ENCODE measurements at regions not wholly inside any gene's neighbourhood (a gene's known extent, or its start where the extent isn't known, plus 50 kb on each side); places are given as distances from the start of the nearest gene placed in this dataset.

- intact Hi-C loops (cut with DNase I, micrococcal nuclease): no loop called here
- TF ChIP-seq, protein P1, sequence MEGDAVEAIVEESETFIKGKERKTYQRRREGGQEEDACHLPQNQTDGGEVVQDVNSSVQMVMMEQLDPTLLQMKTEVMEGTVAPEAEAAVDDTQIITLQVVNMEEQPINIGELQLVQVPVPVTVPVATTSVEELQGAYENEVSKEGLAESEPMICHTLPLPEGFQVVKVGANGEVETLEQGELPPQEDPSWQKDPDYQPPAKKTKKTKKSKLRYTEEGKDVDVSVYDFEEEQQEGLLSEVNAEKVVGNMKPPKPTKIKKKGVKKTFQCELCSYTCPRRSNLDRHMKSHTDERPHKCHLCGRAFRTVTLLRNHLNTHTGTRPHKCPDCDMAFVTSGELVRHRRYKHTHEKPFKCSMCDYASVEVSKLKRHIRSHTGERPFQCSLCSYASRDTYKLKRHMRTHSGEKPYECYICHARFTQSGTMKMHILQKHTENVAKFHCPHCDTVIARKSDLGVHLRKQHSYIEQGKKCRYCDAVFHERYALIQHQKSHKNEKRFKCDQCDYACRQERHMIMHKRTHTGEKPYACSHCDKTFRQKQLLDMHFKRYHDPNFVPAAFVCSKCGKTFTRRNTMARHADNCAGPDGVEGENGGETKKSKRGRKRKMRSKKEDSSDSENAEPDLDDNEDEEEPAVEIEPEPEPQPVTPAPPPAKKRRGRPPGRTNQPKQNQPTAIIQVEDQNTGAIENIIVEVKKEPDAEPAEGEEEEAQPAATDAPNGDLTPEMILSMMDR (IDR thresholded peaks at IDR 0.05): no peak
- no peaks in the 10 kb centered on the region for H3K36me3 Mint-ChIP-seq (ENCODE audit: low read depth)
- H3K4me1 ChIP-seq (ENCODE audit: insufficient read depth, low read length): no peaks in the 10 kb centered on the region
- H3K27me3 ChIP-seq (ENCODE audit: control insufficient read depth in 1 of 2, insufficient read depth in 2 of 2, low read length in 2 of 2): no peaks in the 10 kb centered on the region
- ATAC-seq (ENCODE audit: poor library complexity) (no peak), DNase-seq (no peak)
- H3K4me3 Mint-ChIP-seq: no peak overlapping the region
- H3K36me3 ChIP-seq (ENCODE audit: insufficient read depth, low read length): no peaks in the 10 kb centered on the region
- H3K4me3 ChIP-seq (ENCODE audit: low read length): no peak overlapping the region
- H3K27ac Mint-ChIP-seq: no peak overlapping the region
- H3K9me3 Mint-ChIP-seq: peaks cover 3% of the 10 kb centered on the region
- ChIA-PET POLR2A (no interaction called here), CTCF (no interaction called here)
- H3K9me3 ChIP-seq (ENCODE audit: control insufficient read depth in 1 of 2, insufficient read depth in 1 of 2, low read length in 2 of 2): peaks cover 0 to 3% of the 10 kb centered on the region in 2 experiments
- H3K27me3 Mint-ChIP-seq: no peaks in the 10 kb centered on the region
- no peak overlapping the region for H3K27ac ChIP-seq (ENCODE audit: low read depth in 1 of 2, low read length in 2 of 2)
- H3K4me1 Mint-ChIP-seq (ENCODE audit: low read depth): no peaks in the 10 kb centered on the region
These were observed 272.0 kb upstream of the GNAI1 start for GRCh38 chr7:79862447-79863210.

- H3K27ac ChIP-seq (ENCODE audit: low read depth in 1 of 2, low read length in 2 of 2): no peak overlapping the region
- no peak overlapping the region for H3K27ac Mint-ChIP-seq
- CTCF ChIA-PET: no interaction called here
- H3K36me3 ChIP-seq (ENCODE audit: insufficient read depth, low read length): no peaks in the 10 kb centered on the region
- H3K27me3 ChIP-seq (ENCODE audit: control insufficient read depth in 1 of 2, insufficient read depth in 2 of 2, low read length in 2 of 2): no peaks in the 10 kb centered on the region
- ATAC-seq (ENCODE audit: poor library complexity): no peak
- H3K4me3 ChIP-seq (ENCODE audit: low read length): no peak overlapping the region
- TF ChIP-seq, protein P1 (IDR thresholded peaks at IDR 0.05): no peak
- intact Hi-C loops (cut with DNase I, micrococcal nuclease): no loop called here
- H3K4me3 Mint-ChIP-seq: no peak overlapping the region
- H3K9me3 Mint-ChIP-seq: peaks cover 6% of the 10 kb centered on the region
- no peaks in the 10 kb centered on the region for H3K36me3 Mint-ChIP-seq (ENCODE audit: low read depth)
- H3K9me3 ChIP-seq (ENCODE audit: control insufficient read depth in 1 of 2, insufficient read depth in 1 of 2, low read length in 2 of 2): no peaks in the 10 kb centered on the region
- H3K4me1 Mint-ChIP-seq (ENCODE audit: low read depth): no peaks in the 10 kb centered on the region
- H3K27me3 Mint-ChIP-seq: no peaks in the 10 kb centered on the region
- no peaks in the 10 kb centered on the region for H3K4me1 ChIP-seq (ENCODE audit: insufficient read depth, low read length)
- DNase-seq: no peak
- POLR2A ChIA-PET: no interaction called here
These were observed 279.5 kb upstream of the GNAI1 start for GRCh38 chr7:79855172-79855571.

- H3K36me3 Mint-ChIP-seq (ENCODE audit: low read depth): no peaks in the 10 kb centered on the region
- ChIA-PET CTCF (no interaction called here), POLR2A (no interaction called here)
- Histone ChIP-seq H3K36me3 (ENCODE audit: insufficient read depth, low read length) (no peaks in the 10 kb centered on the region), H3K27ac (ENCODE audit: low read depth in 1 of 2, low read length in 2 of 2) (no peak overlapping the region), H3K4me1 (ENCODE audit: insufficient read depth, low read length) (no peaks in the 10 kb centered on the region), H3K27me3 (ENCODE audit: control insufficient read depth in 1 of 2, insufficient read depth in 2 of 2, low read length in 2 of 2) (no peaks in the 10 kb centered on the region), H3K4me3 (ENCODE audit: low read length) (no peak overlapping the region), H3K9me3 (ENCODE audit: control insufficient read depth in 1 of 2, insufficient read depth in 1 of 2, low read length in 2 of 2) (no peaks in the 10 kb centered on the region)
- peaks cover 6% of the 10 kb centered on the region for H3K9me3 Mint-ChIP-seq
- no peaks in the 10 kb centered on the region for H3K27me3 Mint-ChIP-seq
- no peak overlapping the region for H3K27ac Mint-ChIP-seq
- ATAC-seq (ENCODE audit: poor library complexity): no peak
- intact Hi-C loops (cut with DNase I, micrococcal nuclease): no loop called here
- DNase-seq: no peak
- TF ChIP-seq, protein P1 (IDR thresholded peaks at IDR 0.05): no peak
- no peak overlapping the region for H3K4me3 Mint-ChIP-seq
- no peaks in the 10 kb centered on the region for H3K4me1 Mint-ChIP-seq (ENCODE audit: low read depth)
These were observed 280.0 kb upstream of the GNAI1 start for GRCh38 chr7:79854621-79855020.

Measured in CD4-positive, alpha-beta T cell (primary cell).